Body of pancreas (tissue), 4 donors: ENCODE measurements at regions not wholly inside any gene's neighbourhood (a gene's known extent, or its start where the extent isn't known, plus 50 kb on each side); places are given as distances from the start of the nearest gene placed in this dataset.

Source experiments
- POLR2A ChIP-seq, 3 donors: fragments of 450-650 bp; IDR thresholded peaks; one replicate each; pipeline ENCODE4 v1.6.1; 2016; ENCODE audit warnings: antibody characterized with exemption in 3 of 3, mild to moderate bottlenecking in 2 of 3
- TF ChIP-seq, protein P1 (sequence below), 7 experiments: fragments of 450-650 bp in 4 of 7; fragments of 200-600 bp in 3 of 7; sonication (generic) in 3 of 7; IDR thresholded peaks; one replicate each; pipeline ENCODE4 v1.5.1; 2016 to 2019; ENCODE audit warnings: antibody characterized with exemption in 7 of 7

- TF ChIP-seq, protein P1, sequence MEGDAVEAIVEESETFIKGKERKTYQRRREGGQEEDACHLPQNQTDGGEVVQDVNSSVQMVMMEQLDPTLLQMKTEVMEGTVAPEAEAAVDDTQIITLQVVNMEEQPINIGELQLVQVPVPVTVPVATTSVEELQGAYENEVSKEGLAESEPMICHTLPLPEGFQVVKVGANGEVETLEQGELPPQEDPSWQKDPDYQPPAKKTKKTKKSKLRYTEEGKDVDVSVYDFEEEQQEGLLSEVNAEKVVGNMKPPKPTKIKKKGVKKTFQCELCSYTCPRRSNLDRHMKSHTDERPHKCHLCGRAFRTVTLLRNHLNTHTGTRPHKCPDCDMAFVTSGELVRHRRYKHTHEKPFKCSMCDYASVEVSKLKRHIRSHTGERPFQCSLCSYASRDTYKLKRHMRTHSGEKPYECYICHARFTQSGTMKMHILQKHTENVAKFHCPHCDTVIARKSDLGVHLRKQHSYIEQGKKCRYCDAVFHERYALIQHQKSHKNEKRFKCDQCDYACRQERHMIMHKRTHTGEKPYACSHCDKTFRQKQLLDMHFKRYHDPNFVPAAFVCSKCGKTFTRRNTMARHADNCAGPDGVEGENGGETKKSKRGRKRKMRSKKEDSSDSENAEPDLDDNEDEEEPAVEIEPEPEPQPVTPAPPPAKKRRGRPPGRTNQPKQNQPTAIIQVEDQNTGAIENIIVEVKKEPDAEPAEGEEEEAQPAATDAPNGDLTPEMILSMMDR (IDR thresholded peaks at IDR 0.05) = no peak
- TF ChIP-seq POLR2A (IDR thresholded peaks at IDR 0.05) = no peak
Observed at GRCh38 chr6:77038807-77039206, 424.5 kb downstream of the HTR1B start.
